HG02885 (cell line): ENCODE measurements at regions not wholly inside any gene's neighbourhood (a gene's known extent, or its start where the extent isn't known, plus 50 kb on each side); places are given as distances from the start of the nearest gene placed in this dataset.
"Not testable (repeated sequence)": the region's sequence is repeated elsewhere in the genome, so short reads cannot be mapped to it uniquely, and the experiment has no call there.

Experiments
- ATAC-seq: cut with Tn5 transposase; IDR thresholded peaks from one replicate; pipeline ENCODE4 v1.9.1; 2021; ENCODE audit warnings: mild to moderate bottlenecking; ENCODE audit not compliant: unreplicated experiment, poor library complexity

DNA sequence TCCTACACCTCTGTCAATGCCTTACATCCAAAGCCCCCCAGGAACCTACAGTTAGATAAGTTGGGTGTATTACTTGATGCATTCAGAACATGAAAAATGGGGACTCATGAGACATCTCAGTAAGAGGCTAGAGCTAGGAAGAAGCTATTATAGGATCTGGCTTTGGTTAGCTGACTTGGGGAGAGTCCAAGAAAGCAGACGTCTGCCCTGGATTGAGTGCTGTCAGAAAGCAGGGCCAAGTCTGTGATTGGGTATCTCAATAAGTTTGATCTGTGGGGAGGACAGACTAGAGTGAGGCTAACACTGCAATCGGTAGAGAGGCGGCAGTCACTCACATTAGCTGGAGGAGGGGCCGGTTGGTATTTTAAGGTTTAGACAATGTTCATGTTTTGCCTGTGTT is 79.4 kb upstream of the LRFN2 start:
- no peak for ATAC-seq

DNA sequence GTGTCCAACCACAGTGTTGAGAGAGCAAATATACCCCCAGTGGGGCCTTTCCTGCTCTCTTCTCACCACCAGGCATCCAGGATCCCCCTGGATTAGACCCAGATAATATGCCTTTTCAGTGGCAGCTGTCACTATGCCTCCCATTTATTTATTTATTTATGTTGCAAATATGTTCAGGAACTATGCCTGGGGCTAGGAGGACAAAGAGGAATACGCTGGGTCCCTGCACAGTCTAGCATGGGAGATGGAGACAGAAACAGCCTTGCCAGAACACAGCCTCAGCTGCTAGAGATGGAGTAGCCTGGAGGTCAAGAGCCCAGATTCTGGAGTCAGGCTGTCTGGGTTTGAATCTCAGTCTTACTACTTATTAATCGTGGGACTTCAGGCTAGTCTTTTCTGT is 74.6 kb upstream of the LRFN2 start:
- ATAC-seq: no peak

DNA sequence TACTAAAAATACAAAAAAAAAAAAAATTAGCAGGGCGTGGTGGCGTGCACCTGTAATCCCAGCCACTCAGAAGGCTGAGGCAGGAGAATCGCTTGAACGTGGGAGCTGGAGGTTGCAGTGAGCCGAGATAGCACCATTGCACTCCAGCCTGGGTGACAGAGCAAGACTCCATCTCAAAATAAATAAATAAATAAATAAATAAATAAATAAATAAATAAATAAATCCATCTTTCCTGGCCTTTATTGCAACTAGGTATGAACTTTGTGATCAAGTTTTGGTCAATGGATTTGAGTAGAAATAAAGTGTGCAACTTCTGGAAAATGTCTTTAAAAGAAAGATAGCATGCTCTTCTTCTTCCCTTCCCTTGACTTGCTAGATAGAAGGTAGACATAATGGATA is 69.6 kb upstream of the LRFN2 start:
- not testable (repeated sequence) for ATAC-seq

DNA sequence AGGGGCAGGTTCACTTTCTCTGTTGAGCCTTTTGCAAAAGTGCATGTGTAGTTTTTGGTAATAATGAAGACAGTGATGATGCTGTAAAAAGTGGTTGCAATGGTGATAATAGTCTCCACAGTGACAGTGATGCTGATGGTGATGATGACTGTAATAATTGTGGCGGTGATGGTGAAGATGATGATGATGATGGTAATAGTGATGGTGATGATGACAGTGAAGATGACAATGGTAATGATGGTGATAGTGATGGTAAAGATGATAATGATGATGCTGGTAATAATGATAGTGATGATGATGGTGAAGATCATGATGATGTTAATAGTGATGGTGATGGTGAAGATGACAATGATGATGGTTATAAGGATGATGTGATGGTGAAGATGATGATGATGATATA is 67.7 kb upstream of the LRFN2 start:
- no peak for ATAC-seq

DNA sequence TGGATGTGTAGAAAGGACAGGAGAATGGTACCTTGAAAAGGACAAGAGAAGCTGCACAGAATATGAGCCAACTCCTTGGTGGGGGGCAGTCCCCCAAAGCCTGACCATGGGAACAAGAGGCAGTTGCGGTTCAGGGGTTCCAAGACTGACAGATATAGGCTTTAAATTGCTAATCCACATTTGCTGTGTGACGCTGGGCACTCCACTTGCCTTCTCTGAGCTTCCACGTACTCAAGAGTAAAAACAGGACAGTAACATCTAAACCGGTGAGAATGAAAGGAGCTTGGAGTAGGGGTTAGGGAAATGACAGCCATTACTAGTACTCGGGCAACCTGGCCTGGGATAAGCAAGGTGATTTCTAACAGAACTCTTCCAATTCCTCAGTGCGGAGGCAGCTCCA is 57.9 kb upstream of the LRFN2 start:
- no peak for ATAC-seq

DNA sequence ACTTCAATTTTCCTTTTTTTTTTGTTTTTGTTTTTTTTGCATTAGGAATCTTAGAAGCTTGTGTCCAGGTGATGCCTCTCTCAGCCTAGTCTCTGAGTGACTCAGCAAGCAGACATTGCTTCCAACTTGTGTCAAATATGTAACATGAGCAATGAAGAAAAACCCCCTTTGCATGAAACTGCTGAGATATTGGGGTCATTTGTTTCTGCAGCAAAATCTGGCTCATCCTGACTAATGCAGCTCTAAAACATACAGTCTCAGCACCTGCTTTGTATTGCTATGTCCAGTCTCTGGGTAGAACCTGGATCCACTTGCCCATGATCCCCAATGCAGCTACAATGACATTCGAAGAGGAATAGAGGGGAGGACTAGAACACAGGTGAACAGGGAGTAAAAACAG is 55.7 kb upstream of the LRFN2 start:
- no peak for ATAC-seq

DNA sequence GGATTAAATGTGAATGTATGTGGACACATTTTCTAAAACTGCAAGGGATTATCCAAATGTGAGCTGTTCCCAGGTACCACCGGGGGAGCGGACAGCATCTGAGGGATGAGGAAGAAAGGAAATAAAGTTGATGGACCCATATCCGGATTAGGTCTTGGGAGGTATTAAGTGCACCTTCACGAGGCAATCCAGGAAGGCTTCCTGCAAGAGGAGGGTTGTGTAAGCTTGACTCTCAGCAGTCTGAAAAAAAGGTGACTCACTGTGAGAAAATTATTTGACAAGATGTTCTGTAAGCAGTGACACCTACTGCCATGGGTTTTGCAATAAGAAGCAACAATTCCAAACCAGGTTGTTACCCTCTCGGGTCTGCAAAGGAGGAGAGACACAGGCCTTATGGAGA is 55.0 kb upstream of the LRFN2 start:
- no peak for ATAC-seq

DNA sequence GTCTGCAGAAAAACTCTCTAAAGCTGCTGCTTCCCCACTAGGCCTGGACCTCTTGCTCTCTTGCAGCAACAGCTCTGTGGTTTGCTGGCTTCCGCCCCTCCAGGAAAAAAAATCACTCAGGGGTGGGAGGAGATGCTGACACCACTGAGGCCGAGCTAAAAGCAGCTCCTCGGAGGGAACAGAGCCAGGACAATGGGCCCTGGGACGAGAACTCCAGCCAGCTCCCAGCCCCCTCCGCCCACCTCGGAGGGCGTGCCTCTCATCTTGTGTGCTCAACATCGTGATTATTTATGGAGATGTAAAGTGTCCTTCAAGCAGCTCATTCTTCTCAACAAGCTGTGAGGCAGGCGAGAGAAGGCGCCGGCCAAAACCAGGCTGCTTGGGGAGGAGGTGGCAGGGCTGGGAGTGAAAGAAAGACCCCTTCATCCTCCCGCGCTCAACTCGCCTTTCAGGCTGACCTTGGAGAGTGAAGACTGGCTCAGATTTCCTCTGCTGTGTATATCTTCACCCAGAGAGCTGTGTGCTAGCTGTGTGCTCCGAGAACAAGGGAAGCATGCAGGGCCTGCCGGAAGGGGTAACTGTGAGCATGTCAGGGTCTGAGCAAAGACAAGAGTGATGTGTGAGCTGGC is 53.5 kb upstream of the LRFN2 start:
- no peak for ATAC-seq
